NCI-H2107 (cell line): ENCODE measurements at regions not wholly inside any gene's neighbourhood (a gene's known extent, or its start where the extent isn't known, plus 50 kb on each side); places are given as distances from the start of the nearest gene placed in this dataset.

Source experiments
- DNase-seq: peaks from one replicate; lab custom pipeline; 2025; lab: John Stamatoyannopoulos, UW

GRCh38 chr17:33642002-33642401, 348.9 kb upstream of the ASIC2 start:
- no peak for DNase-seq

DNA sequence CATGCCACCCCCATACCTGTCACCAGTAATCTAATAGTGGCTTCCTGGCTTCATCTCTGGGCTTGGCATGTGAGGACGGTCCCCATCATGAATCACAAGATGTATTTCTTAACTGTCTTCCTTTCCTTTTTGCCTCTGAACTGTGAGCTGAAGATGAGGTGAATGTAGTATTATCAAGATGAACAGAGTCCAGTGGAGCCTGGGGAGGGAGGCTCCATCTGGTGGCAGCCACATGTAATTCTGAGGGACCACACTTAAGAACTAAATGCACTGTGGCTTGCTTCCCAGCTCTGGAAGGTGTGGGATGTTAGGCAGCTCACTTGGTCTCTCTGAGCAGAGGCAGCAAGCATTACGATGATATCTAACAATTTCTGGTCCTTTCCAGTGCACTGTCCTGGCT, 354.9 kb upstream of the ASIC2 start:
- DNase-seq: no peak

GRCh38 chr17:33650304-33650703, 357.2 kb upstream of the ASIC2 start:
- DNase-seq: no peak

- no peak for DNase-seq
These were observed 358.6 kb upstream of the ASIC2 start for GRCh38 chr17:33651686-33652085.

GRCh38 chr17:33652731-33653398, 359.8 kb upstream of the ASIC2 start:
- DNase-seq: no peak

GRCh38 chr17:33653399-33653788, 360.3 kb upstream of the ASIC2 start:
- DNase-seq: no peak

GRCh38 chr17:33657181-33657580, 364.1 kb upstream of the ASIC2 start:
- DNase-seq: no peak

GRCh38 chr17:33661975-33662374, 368.9 kb upstream of the ASIC2 start:
- DNase-seq: no peak

DNA sequence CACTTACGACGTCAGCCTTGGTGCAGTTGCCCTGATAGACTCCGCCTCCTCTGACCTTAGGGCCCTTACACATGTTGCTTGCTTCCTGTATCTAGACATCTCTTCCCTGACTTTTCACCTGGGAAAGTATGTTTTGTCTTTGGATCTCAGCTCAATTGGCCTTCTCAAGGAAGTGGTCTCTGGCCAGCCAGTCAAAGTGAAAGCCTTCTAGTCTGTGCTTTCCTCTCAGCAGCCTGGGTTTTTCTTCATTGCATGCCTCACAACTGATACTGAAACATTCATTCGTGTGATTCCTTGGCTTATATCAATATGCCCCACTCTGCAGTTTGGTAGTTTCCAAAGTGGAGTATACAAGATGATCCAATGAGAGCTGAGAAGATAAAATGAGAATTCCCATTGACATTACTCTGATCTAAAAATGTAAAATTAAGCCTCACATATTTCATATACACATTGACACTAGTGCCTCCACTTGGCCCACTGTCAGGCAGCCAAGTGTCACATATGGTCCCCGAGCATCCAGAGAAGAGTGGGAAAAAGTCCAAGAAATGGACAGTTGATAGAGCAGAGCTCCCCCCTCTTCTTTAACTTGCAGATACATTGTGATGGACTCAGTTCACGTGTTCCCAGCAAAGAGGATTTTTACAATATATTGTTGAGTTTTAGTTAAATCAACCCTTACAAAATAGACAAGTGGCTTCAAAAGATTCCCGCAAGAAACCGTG, 371.2 kb upstream of the ASIC2 start:
- DNase-seq: no peak

DNA sequence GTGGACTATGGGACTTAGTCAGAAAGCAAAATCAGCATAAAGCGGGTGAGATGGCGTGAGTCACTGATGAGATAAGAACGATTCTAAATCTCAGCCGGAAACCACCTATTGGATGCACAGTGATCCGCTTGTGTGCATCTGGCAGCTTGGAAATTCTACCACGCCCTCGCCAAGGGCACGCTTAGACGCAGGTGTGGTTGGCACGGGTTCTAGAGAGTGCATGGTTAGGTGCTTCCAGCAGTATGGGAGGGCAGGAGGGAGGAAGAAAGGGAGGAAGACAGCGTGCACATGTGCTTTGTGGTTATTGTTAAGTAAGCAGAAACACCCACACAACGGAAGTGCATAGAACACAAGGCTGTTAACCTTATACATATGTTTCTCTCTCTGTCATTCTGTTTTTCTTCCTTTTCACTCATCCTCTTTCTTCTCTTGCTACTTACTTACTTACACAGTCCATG, 374.0 kb upstream of the ASIC2 start:
- DNase-seq: no peak

GRCh38 chr17:33667671-33668070, 374.6 kb upstream of the ASIC2 start:
- DNase-seq: no peak

- no peak for DNase-seq
These were observed 375.4 kb upstream of the ASIC2 start for GRCh38 chr17:33668516-33668915.

- DNase-seq: no peak
These were observed 378.4 kb upstream of the ASIC2 start for GRCh38 chr17:33671491-33671890.

DNA sequence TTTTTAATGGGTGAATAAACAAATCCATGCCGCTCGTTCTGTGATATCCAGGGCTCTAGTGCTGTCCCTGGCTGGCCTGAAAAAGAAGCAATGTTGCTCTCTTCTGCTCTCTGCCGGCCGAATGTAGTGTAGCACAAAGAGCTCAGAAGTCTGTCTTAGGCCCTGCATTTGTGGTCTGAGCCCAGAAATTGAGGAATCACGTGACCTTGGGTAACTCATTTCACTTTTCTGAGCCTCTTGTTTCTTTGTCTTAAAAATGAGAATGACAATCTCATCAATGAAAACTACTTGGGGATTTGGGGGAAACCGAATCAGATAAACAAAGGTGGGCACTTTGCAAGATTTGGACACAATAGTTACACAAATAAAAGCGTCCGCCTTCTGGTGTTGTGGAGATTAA, 381.6 kb upstream of the ASIC2 start:
- DNase-seq: no peak

DNA sequence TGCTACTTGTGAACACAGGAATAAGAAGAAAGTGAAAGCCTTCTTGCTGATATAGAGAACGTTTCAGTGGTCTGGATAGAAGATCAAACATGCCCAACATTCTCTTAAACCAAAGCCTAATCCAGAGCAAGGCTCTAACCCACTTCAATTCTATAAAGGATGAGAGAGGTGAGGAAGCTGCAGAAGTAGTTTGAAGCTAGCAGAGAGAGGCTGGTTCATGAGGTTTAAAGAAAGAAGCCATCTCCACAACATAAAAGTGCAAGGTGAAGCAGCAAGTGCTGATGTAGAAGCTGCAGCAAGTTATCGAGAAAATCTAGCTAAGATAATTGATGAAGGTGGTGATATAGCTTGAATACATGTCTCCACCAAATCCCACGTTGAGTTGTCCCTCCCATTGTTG, 383.3 kb upstream of the ASIC2 start:
- DNase-seq: no peak

DNA sequence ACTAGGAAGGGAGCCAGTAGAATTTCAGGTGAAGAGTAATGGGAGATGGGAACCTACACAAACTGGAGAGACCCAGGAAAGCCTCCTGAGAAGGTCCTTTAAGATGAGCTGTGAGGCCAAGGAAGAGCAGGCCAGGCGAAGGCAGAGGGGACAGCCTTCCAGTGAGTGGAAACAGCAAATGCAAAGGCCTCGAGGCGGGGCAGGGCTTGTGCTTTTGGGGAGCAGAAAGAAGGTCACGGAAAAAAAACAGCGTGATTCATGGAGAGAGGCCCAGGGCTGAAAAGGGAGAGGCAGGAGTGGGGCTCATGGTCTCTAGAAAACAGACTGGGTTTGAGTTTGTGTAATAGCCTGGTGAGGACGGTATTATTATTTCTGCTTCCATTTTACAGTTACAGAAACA, 386.5 kb upstream of the ASIC2 start:
- DNase-seq: no peak

DNA sequence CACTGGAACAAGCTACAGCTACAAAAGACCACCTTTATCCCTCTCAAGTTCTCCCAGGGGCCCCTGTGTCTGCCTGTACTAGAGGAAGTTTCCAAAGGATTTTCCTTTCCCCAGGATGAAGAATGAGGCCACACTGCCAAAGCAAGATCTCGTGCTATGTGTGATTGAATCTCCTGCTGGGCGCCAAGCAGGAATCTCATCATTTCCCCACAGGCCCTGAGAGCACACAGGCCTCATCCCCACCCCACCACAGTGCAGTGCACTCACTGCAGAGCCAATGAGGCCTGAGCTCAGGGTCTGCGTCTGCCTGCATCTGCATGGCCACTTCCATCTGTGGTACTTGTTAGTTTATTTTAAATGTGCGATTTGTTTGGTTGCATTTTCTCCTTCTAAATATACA, 387.4 kb upstream of the ASIC2 start:
- no peak for DNase-seq

- DNase-seq: no peak
These were observed 389.5 kb upstream of the ASIC2 start for GRCh38 chr17:33682599-33682998.

GRCh38 chr17:33684735-33685134, 391.6 kb upstream of the ASIC2 start:
- no peak for DNase-seq

DNA sequence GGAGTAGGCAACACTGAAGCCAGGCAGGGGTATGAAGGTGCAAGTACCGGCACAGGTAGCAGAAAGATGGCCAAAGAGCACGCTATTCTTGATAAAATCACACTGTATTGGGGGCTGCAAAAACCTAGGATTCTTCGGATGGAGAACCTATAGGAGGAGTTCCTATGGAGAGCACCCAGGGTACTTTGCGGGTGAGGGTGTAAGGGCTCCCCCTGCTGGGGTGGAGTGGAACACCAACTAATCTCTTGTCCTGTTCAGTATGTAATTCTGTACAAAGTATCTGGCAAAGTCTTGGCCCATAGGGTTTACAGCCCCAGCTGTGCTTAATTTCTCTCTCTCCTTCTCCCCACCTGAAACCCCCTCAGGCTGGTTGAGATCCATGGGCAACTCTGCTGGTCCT, 393.1 kb upstream of the ASIC2 start:
- DNase-seq: no peak

- no peak for DNase-seq
These were observed 394.7 kb upstream of the ASIC2 start for GRCh38 chr17:33687831-33688230.

GRCh38 chr17:33688771-33689170, 395.7 kb upstream of the ASIC2 start:
- DNase-seq: no peak

DNA sequence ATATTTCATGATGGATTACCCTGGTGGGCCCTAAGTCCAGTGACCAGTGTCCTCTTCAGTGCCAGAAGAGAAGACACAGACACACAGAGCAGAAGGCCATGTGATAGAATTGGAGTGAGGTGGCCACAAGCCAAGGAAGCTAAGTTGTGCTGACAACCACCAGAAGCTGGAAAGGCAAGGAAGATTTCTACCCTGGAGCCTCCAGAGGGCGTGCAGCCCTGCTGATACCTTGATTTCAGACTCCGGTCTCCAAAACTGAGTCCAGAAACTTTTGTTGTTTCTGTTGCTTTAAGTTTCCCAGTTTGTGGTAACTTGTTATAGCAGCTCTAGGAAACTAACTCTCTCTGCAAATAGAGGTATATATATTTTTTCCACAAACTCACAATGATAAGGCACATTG, 396.6 kb upstream of the ASIC2 start:
- no peak for DNase-seq

GRCh38 chr17:33695431-33695830, 402.3 kb upstream of the ASIC2 start:
- no peak for DNase-seq
